Activated naive CD4-positive, alpha-beta T cell treated with anti-CD3 and anti-CD28 coated beads for 36 hours (primary cell): ENCODE measurements at regions not wholly inside any gene's neighbourhood (a gene's known extent, or its start where the extent isn't known, plus 50 kb on each side); places are given as distances from the start of the nearest gene placed in this dataset.
A peak's percentile ranks its signal among the peaks of the same experiment; 100 is the strongest.
"Not testable (repeated sequence)": the region's sequence is repeated elsewhere in the genome, so short reads cannot be mapped to it uniquely, and the experiment has no call there.

ENCODE experiments used
- CTCF ChIA-PET: fragments of 350-600 bp; sonication (Branson Sonifier 250); formaldehyde crosslinking; loops from one replicate; lab custom pipeline; 2021; ENCODE audit warnings: antibody characterized with exemption; lab: Charles Lee
- DNase-seq: peaks from one replicate; pipeline ENCODE4 v3.0.0-alpha.2; 2020
- H3K27ac Mint-ChIP-seq: one replicate; pipeline ENCODE4 v1.8.0; 2021; ENCODE audit warnings: mild to moderate bottlenecking, mixed read lengths
- H3K27me3 Mint-ChIP-seq: one replicate; pipeline ENCODE4 v1.8.0; 2021; ENCODE audit warnings: low read depth, mixed read lengths
- H3K36me3 Mint-ChIP-seq: one replicate; pipeline ENCODE4 v1.8.0; 2021; ENCODE audit warnings: low read depth, mixed read lengths
- H3K4me1 Mint-ChIP-seq: one replicate; pipeline ENCODE4 v1.8.0; 2021; ENCODE audit warnings: low read depth, mixed read lengths
- H3K4me3 Mint-ChIP-seq: one replicate; pipeline ENCODE4 v1.8.0; 2021; ENCODE audit warnings: mild to moderate bottlenecking, moderate library complexity, mixed read lengths
- H3K9me3 Mint-ChIP-seq: one replicate; pipeline ENCODE4 v1.8.0; 2021; ENCODE audit warnings: mixed read lengths
- intact Hi-C: fragments of 100-400 bp; cut with micrococcal nuclease; formaldehyde crosslinking; loops from one replicate; pipeline ENCODE4 v1.15.1; 2023

DNA sequence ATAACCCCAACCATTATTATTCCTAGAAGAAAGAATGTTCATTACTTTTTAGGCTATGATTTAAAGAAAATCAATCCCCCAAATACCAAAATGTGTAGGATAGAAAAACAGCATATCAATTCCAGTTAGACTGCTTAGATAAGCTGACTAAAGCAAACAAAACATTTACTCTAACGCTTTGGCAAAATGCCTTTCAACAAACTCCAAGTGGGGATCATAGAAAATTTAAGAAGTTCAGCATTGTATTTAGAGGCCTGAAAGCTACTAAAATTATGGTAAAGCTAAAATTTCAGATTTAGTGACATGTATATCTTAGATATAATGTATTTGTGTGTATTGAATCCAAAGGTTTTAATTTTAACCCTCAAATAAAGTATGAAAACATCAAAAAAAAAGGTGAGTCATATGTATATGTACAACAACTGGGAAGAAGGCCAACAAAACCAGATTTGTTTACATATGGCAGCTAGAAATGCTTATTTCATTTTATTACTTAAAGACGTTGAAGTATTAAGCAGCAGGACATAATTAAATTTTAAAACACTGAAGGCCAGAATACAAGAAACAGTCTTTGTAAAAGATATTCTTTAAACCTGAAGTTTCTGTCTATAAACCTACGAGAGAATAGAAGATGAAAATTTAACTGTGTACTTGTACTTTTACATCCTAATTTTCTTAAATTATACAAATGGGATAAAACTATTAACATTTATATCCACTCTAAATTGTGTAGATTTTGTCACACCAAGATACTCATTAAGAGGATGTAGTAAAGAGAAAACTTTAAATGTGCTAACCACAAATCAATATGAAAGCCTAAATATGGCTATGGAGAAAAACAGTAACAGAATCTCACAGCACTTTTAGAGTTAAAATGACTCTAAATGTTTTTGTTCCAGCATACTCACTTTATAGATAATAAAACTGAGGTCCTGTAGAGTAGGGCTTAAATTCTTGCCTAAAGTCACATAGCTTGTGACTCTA lies 71.4 kb downstream of the SLC41A2 start:
- intact Hi-C loops, result no loop called here
- H3K4me1 Mint-ChIP-seq, result peaks cover 13% of the 10 kb centered on the region
- no peaks in the 10 kb centered on the region for H3K9me3 Mint-ChIP-seq
- DNase-seq, result no peak
- CTCF ChIA-PET, result interaction anchor here (2.1 kb wide), 1 partner anchor 505 kb away, joined by 9 read pairs; no protein-coding TSS in a partner anchor
- no peak overlapping the region for H3K4me3 Mint-ChIP-seq
- H3K36me3 Mint-ChIP-seq, result no peaks in the 10 kb centered on the region
- H3K27ac Mint-ChIP-seq, result no peak overlapping the region
- peaks cover 8% of the 10 kb centered on the region for H3K27me3 Mint-ChIP-seq

DNA sequence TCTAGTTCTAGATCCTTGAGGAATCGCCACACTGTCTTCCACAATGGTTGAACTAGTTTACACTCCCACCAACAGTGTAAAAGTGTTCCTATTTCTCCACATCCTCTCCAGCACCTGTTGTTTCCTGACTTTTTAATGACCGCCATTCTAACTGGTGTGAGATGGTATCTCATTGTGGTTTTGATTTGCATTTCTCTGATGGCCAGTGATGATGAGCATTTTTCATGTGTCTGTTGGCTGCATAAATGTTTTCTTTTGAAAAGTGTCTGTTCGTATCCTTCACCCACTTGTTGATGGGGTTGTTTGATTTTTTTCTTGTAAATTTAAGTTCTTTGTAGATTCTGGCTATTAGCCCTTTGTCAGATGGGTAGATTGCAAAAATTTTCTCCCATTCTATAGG lies 79.2 kb downstream of the SLC41A2 start:
- H3K4me1 Mint-ChIP-seq, H3K36me3 Mint-ChIP-seq, H3K9me3 Mint-ChIP-seq, H3K27me3 Mint-ChIP-seq, H3K27ac Mint-ChIP-seq, DNase-seq, intact Hi-C loops, H3K4me3 Mint-ChIP-seq: not testable (repeated sequence)
- CTCF ChIA-PET, result interaction anchor here (0.8 to 2.4 kb wide), 2 partner anchors 497 kb away, joined by 3 to 7 read pairs; no protein-coding TSS in a partner anchor

DNA sequence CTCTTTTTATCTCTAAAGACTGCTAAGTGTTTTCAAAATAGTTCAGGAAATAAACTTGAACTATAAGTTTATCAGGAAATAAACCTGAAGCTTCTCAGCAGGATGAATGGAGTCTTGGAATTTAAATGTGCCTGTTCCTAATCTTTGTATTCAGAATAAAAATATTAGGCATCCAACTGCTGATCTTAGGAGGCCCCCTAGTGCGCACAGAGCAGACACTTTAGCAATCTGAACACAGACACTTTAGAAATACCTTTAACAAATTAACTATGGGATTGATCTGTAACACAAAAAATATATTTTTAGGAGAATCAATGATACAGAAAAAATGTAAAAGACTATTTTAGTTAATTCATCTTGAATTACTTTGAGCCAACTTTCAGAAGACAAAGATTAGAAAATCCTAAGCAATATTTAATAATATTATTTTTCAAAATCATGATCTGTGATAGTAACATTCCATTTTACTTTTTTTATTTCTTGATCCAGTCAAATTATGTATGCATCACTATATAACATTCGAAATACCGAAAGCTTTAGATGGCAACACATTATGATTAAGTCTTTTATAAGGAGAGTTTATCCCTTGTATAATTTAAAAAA lies 80.9 kb downstream of the SLC41A2 start:
- CTCF ChIA-PET, result interaction anchor here (0.6 to 2.4 kb wide), 6 partner anchors 21 to 702 kb away, joined by 3 to 7 read pairs (median 4); no protein-coding TSS in a partner anchor
- H3K27ac Mint-ChIP-seq, result no peak overlapping the region
- no peaks in the 10 kb centered on the region for H3K36me3 Mint-ChIP-seq
- H3K27me3 Mint-ChIP-seq, result peaks cover 2% of the 10 kb centered on the region
- peaks cover 3% of the 10 kb centered on the region for H3K4me1 Mint-ChIP-seq
- intact Hi-C loops, result loop anchor here (1.0 to 2.0 kb wide), 7 partner anchors 136 to 676 kb away; partner anchors contain the start of genes CHST11 and TXNRD1
- DNase-seq, result peak; percentile 59
- H3K9me3 Mint-ChIP-seq, result no peaks in the 10 kb centered on the region
- no peak overlapping the region for H3K4me3 Mint-ChIP-seq

DNA sequence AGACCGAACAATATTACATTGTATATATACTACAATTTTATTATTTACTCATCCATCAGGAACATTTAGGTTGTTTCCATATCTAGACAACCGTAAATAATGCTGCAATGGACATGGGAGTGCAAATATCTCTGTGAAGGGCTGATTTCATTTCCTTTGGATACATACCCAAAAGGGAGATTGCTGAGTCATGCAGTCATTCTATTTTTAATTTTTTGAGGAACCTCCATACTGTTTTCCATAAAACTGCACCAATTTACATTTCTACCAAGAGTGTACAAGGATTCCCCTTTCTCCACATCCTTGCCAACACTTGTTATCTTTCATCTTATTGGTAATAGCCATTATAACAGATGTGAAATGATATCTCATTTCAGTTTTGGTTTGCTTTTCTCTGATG lies 84.7 kb downstream of the SLC41A2 start:
- H3K4me3 Mint-ChIP-seq, result no peak overlapping the region
- H3K27ac Mint-ChIP-seq, result no peak overlapping the region
- no peaks in the 10 kb centered on the region for H3K36me3 Mint-ChIP-seq
- H3K4me1 Mint-ChIP-seq, result peaks cover 3% of the 10 kb centered on the region
- CTCF ChIA-PET, result no interaction called here
- no peak for DNase-seq
- H3K27me3 Mint-ChIP-seq, result peaks cover 2% of the 10 kb centered on the region
- intact Hi-C loops, result no loop called here
- no peaks in the 10 kb centered on the region for H3K9me3 Mint-ChIP-seq

DNA sequence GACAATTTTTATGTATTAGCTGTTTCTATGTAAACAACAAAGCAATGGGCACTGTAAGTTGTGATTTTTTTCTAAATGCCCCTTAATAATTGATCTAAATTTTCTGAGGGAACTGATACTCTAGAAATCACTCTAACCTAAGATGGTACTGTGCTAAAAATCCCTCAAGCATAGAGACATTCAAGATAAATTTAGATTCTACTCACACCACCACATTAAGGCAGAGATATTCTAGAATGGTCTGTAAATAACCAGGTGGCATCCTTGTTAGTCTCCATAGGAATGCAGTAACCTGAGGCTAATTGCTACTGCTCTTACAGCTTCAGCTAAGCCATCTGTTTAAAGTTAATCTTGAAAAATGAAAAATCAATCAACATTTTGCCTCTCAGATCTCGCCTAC lies 87.3 kb downstream of the SLC41A2 start:
- Mint-ChIP-seq H3K27me3 (peaks cover 2% of the 10 kb centered on the region), H3K27ac (no peak overlapping the region), H3K36me3 (no peaks in the 10 kb centered on the region), H3K4me1 (peaks cover 3% of the 10 kb centered on the region), H3K4me3 (no peak overlapping the region), H3K9me3 (no peaks in the 10 kb centered on the region)
- no peak for DNase-seq
- CTCF ChIA-PET, result interaction anchor here (0.9 to 1.9 kb wide), 2 partner anchors 60 to 489 kb away, joined by 3 to 6 read pairs; no protein-coding TSS in a partner anchor
- intact Hi-C loops, result no loop called here

DNA sequence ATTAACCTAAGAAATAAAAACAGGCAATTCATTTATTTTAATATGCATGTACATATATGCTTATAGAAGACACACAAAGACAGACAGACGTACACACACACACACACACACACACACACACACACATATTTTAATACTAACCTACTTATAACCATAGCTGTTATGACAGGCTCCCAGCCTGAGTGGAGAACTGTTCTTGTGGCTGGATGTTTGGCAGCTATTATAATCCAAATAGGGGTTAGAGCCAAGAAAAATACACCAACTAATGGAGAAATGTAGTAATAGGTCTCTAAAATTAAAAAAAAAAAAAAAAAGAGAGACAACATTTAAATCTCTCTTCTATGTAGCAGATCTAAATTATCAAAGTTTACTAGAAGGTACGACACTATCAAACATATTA lies 91.8 kb downstream of the SLC41A2 start:
- intact Hi-C loops, result no loop called here
- CTCF ChIA-PET, result no interaction called here

DNA sequence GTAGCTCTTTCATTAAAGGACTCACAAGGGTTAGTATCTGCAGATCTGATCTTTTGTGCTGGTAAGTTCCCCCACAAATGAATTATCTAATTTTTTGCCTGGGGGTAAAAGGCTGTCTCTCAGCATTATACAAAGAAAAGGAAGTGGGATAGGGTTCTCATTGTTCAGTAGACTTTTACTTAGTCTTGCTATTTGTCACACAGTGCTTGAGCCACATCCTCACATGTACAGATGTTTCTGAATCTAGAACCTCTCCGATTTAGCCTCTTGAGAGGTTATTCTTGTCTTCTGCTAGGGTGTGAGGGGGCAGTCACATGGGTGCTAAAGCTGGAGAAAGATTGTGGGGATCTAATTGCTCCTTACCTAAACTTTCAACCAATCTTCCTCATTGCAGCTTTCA lies 93.0 kb downstream of the SLC41A2 start:
- no peaks in the 10 kb centered on the region for H3K9me3 Mint-ChIP-seq

More for the DNA sequence above, 91.8 kb downstream of the SLC41A2 start:
- no peaks in the 10 kb centered on the region for H3K36me3 Mint-ChIP-seq
- no peak overlapping the region for H3K27ac Mint-ChIP-seq
- peaks cover 9% of the 10 kb centered on the region for H3K4me1 Mint-ChIP-seq
- no peaks in the 10 kb centered on the region for H3K9me3 Mint-ChIP-seq
- H3K27me3 Mint-ChIP-seq, result peaks cover 2% of the 10 kb centered on the region
- H3K4me3 Mint-ChIP-seq, result no peak overlapping the region
- DNase-seq, result no peak

DNA sequence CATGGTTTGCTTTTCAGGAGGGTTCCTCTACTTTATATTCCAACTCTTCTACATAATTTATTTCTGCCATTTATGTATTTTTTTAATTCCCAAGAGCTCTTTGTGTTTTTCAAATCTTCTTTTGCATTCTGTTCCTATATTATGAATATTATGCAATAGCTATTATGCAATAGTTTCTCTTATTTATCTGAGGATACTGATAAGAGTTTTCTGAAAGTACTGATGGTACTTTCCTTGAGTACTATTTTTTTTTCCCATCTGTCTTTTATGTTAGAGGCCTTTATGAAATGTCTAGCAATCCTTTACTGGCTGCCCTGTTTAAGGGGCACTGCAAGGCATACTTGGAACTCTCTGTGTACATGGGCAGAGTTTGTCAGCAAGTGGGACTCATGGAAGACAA lies 93.4 kb downstream of the SLC41A2 start:
- no peak for DNase-seq
- no peak overlapping the region for H3K27ac Mint-ChIP-seq
- peaks cover 9% of the 10 kb centered on the region for H3K4me1 Mint-ChIP-seq
- H3K27me3 Mint-ChIP-seq, result no peaks in the 10 kb centered on the region
- H3K36me3 Mint-ChIP-seq, result no peaks in the 10 kb centered on the region
- intact Hi-C loops, result no loop called here
- H3K4me3 Mint-ChIP-seq, result no peak overlapping the region
- H3K9me3 Mint-ChIP-seq, result no peaks in the 10 kb centered on the region
- CTCF ChIA-PET, result interaction anchor here (0.6 to 1.8 kb wide), 3 partner anchors 483 to 529 kb away, joined by 3 to 9 read pairs (median 4); no protein-coding TSS in a partner anchor

More for the DNA sequence above, 93.0 kb downstream of the SLC41A2 start:
- Mint-ChIP-seq H3K27ac (no peak overlapping the region), H3K4me1 (peaks cover 9% of the 10 kb centered on the region), H3K4me3 (no peak overlapping the region), H3K27me3 (no peaks in the 10 kb centered on the region), H3K36me3 (no peaks in the 10 kb centered on the region)
- CTCF ChIA-PET, result interaction anchor here (0.6 to 1.8 kb wide), 3 partner anchors 10 to 506 kb away, joined by 3 to 9 read pairs (median 4); no protein-coding TSS in a partner anchor
- intact Hi-C loops, result no loop called here
- no peak for DNase-seq

DNA sequence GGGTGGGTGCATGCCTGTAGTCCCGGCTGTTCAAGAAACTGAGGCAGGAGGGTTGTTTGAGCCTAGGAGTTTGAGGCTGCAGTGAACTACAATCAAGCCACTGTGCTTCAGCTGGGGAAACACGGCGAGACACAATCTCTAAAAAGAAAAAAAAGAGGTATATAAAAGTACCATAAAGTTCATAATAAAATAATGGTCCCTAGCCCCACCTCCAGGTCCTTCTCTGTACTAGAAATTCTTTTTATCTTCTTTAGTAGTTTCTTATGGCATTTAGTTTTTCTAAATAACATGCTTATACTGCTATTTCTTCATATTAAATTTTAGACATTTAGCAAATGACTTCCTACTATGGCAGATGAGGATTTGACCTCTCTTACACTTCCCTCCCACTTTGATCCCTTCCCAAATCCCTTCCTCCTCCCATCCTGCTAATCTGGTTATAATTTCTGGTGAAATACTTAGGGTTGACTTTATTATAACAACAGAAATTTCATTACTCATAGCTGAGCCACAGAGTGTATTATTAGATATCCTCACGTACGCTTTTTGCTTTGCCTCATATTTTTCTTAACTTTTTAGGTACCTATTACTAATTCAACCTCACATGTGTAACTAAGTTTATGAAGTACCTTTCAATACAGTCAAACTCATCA lies 94.7 kb downstream of the SLC41A2 start:
- H3K27ac Mint-ChIP-seq, result no peak overlapping the region
- peaks cover 9% of the 10 kb centered on the region for H3K4me1 Mint-ChIP-seq
- intact Hi-C loops, result no loop called here

DNA sequence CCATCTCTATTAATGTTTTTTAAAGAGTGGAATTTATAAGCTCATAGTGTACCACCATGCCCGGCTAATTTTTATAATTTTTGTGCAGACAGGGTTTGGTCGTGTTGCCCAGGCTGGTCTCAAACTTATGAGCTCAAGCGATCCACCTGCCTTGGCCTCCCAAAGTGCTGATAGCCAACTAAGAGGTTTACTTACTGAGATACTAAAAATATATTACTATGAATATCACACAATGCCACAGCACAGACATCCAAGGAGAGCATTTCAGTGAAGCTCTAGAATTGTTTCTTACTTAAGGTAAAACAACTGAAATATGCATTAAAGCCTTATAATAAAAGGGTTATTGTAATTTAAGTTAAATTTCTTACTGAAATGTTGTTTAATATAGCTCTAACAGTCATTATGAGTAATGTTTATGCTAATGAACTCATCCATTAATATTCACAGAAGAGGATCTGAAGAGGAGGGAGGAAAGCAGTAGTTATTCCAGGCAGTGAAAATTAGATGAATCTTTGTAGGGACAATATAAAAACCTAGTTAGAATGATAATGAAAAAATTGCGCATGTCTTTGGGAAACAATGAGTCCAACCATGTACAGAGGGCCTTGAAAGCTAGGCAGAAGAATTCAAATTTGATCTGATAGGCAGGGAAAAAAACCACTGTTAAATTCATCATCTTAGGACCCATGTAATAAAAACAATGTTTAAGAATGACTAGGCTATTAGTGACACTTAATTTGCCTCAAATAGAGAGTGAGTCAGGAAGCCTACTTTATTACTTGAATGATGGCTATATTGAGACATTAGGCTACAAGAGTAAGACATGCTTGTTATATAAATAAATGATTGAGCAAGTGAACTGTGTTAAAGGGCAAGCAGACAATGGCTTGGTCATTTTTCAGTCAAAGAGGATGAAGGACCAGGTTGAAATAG lies 99.2 kb downstream of the SLC41A2 start:
- H3K4me3 Mint-ChIP-seq, result no peak overlapping the region
- no peaks in the 10 kb centered on the region for H3K4me1 Mint-ChIP-seq
- no peak for DNase-seq
- CTCF ChIA-PET, result interaction anchor here (1.3 kb wide), 1 partner anchor 477 kb away, joined by 6 read pairs; no protein-coding TSS in a partner anchor
- no peaks in the 10 kb centered on the region for H3K36me3 Mint-ChIP-seq
- no peak overlapping the region for H3K27ac Mint-ChIP-seq
- H3K9me3 Mint-ChIP-seq, result no peaks in the 10 kb centered on the region
- intact Hi-C loops, result no loop called here
- no peaks in the 10 kb centered on the region for H3K27me3 Mint-ChIP-seq

More for the DNA sequence above, 94.7 kb downstream of the SLC41A2 start:
- Mint-ChIP-seq H3K36me3 (no peaks in the 10 kb centered on the region), H3K27me3 (no peaks in the 10 kb centered on the region), H3K4me3 (no peak overlapping the region), H3K9me3 (no peaks in the 10 kb centered on the region)
- CTCF ChIA-PET, result no interaction called here
- no peak for DNase-seq

DNA sequence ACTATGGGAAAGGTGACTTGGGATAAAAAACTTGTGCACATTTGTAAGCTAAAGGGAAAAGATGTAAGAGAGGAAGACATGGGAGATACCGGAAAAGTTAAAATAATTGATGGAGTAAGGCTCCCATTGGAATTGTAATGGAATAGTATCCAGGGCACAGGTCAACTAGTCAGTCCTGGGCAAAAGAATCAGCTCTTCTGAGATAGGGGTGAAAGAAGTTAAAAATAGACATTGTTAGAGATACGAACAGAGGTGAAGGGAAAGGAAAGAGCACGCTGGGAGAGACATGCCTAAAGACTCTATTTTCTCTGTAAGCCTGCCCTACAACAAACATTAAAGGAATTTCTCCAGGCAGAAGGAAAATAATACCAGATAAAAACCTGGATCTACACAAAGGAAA lies 101.6 kb downstream of the SLC41A2 start:
- DNase-seq, result no peak
- Mint-ChIP-seq H3K4me3 (no peak overlapping the region), H3K27me3 (no peaks in the 10 kb centered on the region), H3K4me1 (no peaks in the 10 kb centered on the region), H3K27ac (no peak overlapping the region), H3K36me3 (no peaks in the 10 kb centered on the region), H3K9me3 (no peaks in the 10 kb centered on the region)
- intact Hi-C loops, result no loop called here
- CTCF ChIA-PET, result interaction anchor here (1.3 kb wide), 1 partner anchor 11 kb away, joined by 3 read pairs; no protein-coding TSS in a partner anchor
